ENCODE measurements at regions not wholly inside any gene's neighbourhood (a gene's known extent, or its start where the extent isn't known, plus 50 kb on each side); places are given as distances from the start of the nearest gene placed in this dataset.

DNA sequence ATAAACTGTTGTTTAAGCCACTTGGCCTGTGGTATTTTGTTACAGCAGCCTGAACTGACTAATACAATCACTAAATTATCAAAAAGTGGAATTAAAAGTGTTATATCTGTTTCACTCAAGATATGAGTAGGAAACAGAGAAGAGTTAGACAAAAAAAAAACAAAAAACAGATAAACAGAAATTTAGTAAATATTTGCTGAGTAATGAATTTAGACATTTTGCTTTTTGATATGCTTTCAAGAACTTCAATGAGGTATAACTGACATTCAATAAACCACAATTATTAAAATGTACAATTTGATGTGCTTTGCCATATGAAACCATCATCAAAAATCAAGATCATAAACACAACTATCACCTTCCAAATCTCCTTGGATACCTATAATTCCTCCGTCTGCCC is 369.2 kb downstream of the PAX1 start:
- TF ChIP-seq POLR2A (IDR thresholded peaks at IDR 0.05; ENCODE audit: low read depth, low read length) = no peak
- no peak for TF ChIP-seq POLR2AphosphoS5 (IDR thresholded peaks at IDR 0.05; ENCODE audit: low read depth, low read length)
- no peak for TF ChIP-seq TAF1 (IDR thresholded peaks at IDR 0.05; ENCODE audit: low read depth, low read length)
- TF ChIP-seq SPI1 (IDR thresholded peaks at IDR 0.05; ENCODE audit: low read depth, low read length) = no peak
- TF ChIP-seq PAX5 (IDR thresholded peaks at IDR 0.05; ENCODE audit: insufficient read depth, low read length, severe bottlenecking) = no peak
- TF ChIP-seq POU2F2 (IDR thresholded peaks at IDR 0.05; ENCODE audit: low read depth, low read length) = no peak
